NCI-H2196 (cell line): ENCODE measurements at regions not wholly inside any gene's neighbourhood (a gene's known extent, or its start where the extent isn't known, plus 50 kb on each side); places are given as distances from the start of the nearest gene placed in this dataset.
"Not testable (repeated sequence)": the region's sequence is repeated elsewhere in the genome, so short reads cannot be mapped to it uniquely, and the experiment has no call there.

Source experiments
- DNase-seq: peaks from one replicate; lab custom pipeline; 2025; ENCODE audit not compliant: unreplicated experiment; lab: John Stamatoyannopoulos, UW

GRCh38 chr1:244316986-244317655 is 134.6 kb downstream of the ADSS2 start:
- DNase-seq, result no peak

GRCh38 chr1:244318078-244318477 is 133.6 kb downstream of the ADSS2 start:
- DNase-seq, result no peak

- no peak for DNase-seq
These were observed 133.2 kb downstream of the ADSS2 start for GRCh38 chr1:244318512-244318911.

GRCh38 chr1:244319283-244320132 is 132.2 kb downstream of the ADSS2 start:
- DNase-seq, result no peak

GRCh38 chr1:244322181-244322580 is 129.5 kb downstream of the ADSS2 start:
- DNase-seq, result no peak

- DNase-seq, result peak; percentile 0
These were observed 128.8 kb downstream of the ADSS2 start for GRCh38 chr1:244322791-244323521.

- DNase-seq, result no peak
These were observed 127.4 kb downstream of the ADSS2 start for GRCh38 chr1:244324176-244324883.

GRCh38 chr1:244325056-244325758 is 126.5 kb downstream of the ADSS2 start:
- no peak for DNase-seq

GRCh38 chr1:244326757-244327156 is 125.0 kb downstream of the ADSS2 start:
- peak; percentile 5 for DNase-seq

GRCh38 chr1:244327533-244327932 is 124.2 kb downstream of the ADSS2 start:
- no peak for DNase-seq

- no peak for DNase-seq
These were observed 123.2 kb downstream of the ADSS2 start for GRCh38 chr1:244328476-244328875.

GRCh38 chr1:244329591-244330317 is 122.0 kb downstream of the ADSS2 start:
- no peak for DNase-seq

GRCh38 chr1:244330318-244330625 is 121.4 kb downstream of the ADSS2 start:
- DNase-seq, result no peak

GRCh38 chr1:244332761-244333160 is 118.9 kb downstream of the ADSS2 start:
- DNase-seq, result not testable (repeated sequence)

GRCh38 chr1:244334315-244334714 is 117.4 kb downstream of the ADSS2 start:
- DNase-seq, result not testable (repeated sequence)

- not testable (repeated sequence) for DNase-seq
These were observed 116.9 kb downstream of the ADSS2 start for GRCh38 chr1:244334842-244335241.

GRCh38 chr1:244335456-244335855 is 116.3 kb downstream of the ADSS2 start:
- no peak for DNase-seq

- no peak for DNase-seq
These were observed 115.3 kb downstream of the ADSS2 start for GRCh38 chr1:244336232-244336899.

- no peak for DNase-seq
These were observed 113.9 kb downstream of the ADSS2 start for GRCh38 chr1:244337839-244338238.
